H1 (cell line): ENCODE measurements at regions not wholly inside any gene's neighbourhood (a gene's known extent, or its start where the extent isn't known, plus 50 kb on each side); places are given as distances from the start of the nearest gene placed in this dataset.

Source experiments
- CTCF ChIA-PET: fragments of 300-600 bp; sonication (Branson Sonifier 250); formaldehyde crosslinking; loops from one replicate; lab custom pipeline; 2021; ENCODE audit not compliant: partially characterized antibody; lab: Charles Lee
- POLR2A ChIA-PET: fragments of 300-600 bp; sonication (Branson Sonifier 250); formaldehyde crosslinking; loops from one replicate; lab custom pipeline; 2021; ENCODE audit warnings: inconsistent platforms; ENCODE audit not compliant: partially characterized antibody; lab: Charles Lee
- DNase-seq, 2 experiments: peaks; one replicate each; pipeline versions ENCODE4 v3.0.0 to v3.0.0-alpha.2; 2010 to 2022; ENCODE audit warnings: low spot score in 2 of 2, low read depth in 1 of 2, mixed read lengths in 1 of 2
- FAIRE-seq: peaks from 2 replicates; lab custom pipeline; 2011; peaks lifted over from hg19 to GRCh38; lab: Jason Lieb, UNC
- H2AFZ ChIP-seq: 2 replicates; pipeline ENCODE4 v1.8.1; 2012; ENCODE audit warnings: low read length, inconsistent platforms
- H2AK5ac ChIP-seq: 2 replicates; pipeline ENCODE4 v1.6.1; 2013; ENCODE audit warnings: low read depth, low read length
- H2BK120ac ChIP-seq: replicated peaks from 2 replicates; pipeline ENCODE3; 2013; ENCODE audit warnings: low read depth, low read length, inconsistent platforms
- H2BK12ac ChIP-seq: 2 replicates; pipeline ENCODE4 v1.6.1; 2013; ENCODE audit warnings: low read depth, low read length
- H2BK15ac ChIP-seq: 2 replicates; pipeline ENCODE4 v1.6.1; 2013; ENCODE audit warnings: low read length
- H2BK20ac ChIP-seq: 2 replicates; pipeline ENCODE4 v1.6.1; 2013; ENCODE audit warnings: low read length
- H2BK5ac ChIP-seq: 2 replicates; pipeline ENCODE4 v1.6.1; 2013; ENCODE audit warnings: low read depth, low read length
- H3K14ac ChIP-seq: 2 replicates; pipeline ENCODE4 v1.6.1; 2013; ENCODE audit warnings: inconsistent platforms; ENCODE audit not compliant: insufficient read length
- H3K18ac ChIP-seq: 2 replicates; pipeline ENCODE4 v1.6.1; 2013; ENCODE audit warnings: low read length; ENCODE audit errors: extremely low read depth
- H3K23ac ChIP-seq: 2 replicates; pipeline ENCODE4 v1.6.1; 2013; ENCODE audit warnings: inconsistent platforms; ENCODE audit not compliant: insufficient read length
- H3K23me2 ChIP-seq: 2 replicates; pipeline ENCODE4 v1.6.1; 2013; ENCODE audit warnings: low read depth, low read length
- H3K27ac ChIP-seq: 2 replicates; pipeline ENCODE4 v1.6.1; 2011; ENCODE audit warnings: low read depth, low read length, inconsistent platforms
- H3K27me3 ChIP-seq, 4 experiments: replicated peaks in 1 of 4; 1 replicate in 1 of 4; 2 replicates in 3 of 4; pipeline versions ENCODE4 v1.6.1 to v1.8.1; 2011 to 2013; ENCODE audit warnings: low read length in 3 of 4, mild to moderate bottlenecking in 3 of 4, inconsistent platforms in 2 of 4, mixed read lengths in 2 of 4, moderate library complexity in 1 of 4; ENCODE audit not compliant: control insufficient read depth in 3 of 4, insufficient read depth in 3 of 4; ENCODE audit errors: extremely low read depth in 1 of 4
- H3K36me3 ChIP-seq, 4 experiments: 2 replicates each; pipeline versions ENCODE4 v1.6.1 to v1.8.1; 2011 to 2013; ENCODE audit warnings: mild to moderate bottlenecking in 4 of 4, low read length in 3 of 4, moderate library complexity in 2 of 4, control low read depth in 1 of 4, inconsistent platforms in 1 of 4; ENCODE audit not compliant: insufficient read depth in 4 of 4, control insufficient read depth in 2 of 4
- H3K4ac ChIP-seq: replicated peaks from 2 replicates; pipeline ENCODE3; 2013; ENCODE audit warnings: low read length, low read depth, mixed read lengths, inconsistent platforms; ENCODE audit not compliant: insufficient read length
- H3K4me1 ChIP-seq, 4 experiments: replicated peaks in 1 of 4; 1 replicate in 1 of 4; 2 replicates in 3 of 4; pipeline versions ENCODE4 v1.6.1 to v1.8.1; 2011 to 2013; ENCODE audit warnings: low read length in 3 of 4, inconsistent platforms in 2 of 4, mixed read lengths in 1 of 4; ENCODE audit not compliant: insufficient read depth in 4 of 4, control insufficient read depth in 3 of 4
- H3K4me2 ChIP-seq, 2 experiments: 2 replicates each; pipeline versions ENCODE4 v1.6.1 to v1.8.1; 2011 to 2013; ENCODE audit warnings: low read depth in 2 of 2, low read length in 2 of 2, control low read depth in 1 of 2, inconsistent platforms in 1 of 2, mild to moderate bottlenecking in 1 of 2; ENCODE audit not compliant: insufficient read depth in 1 of 2
- H3K4me3 ChIP-seq, 4 experiments: fragments of 200-600, 300-600 bp in 1 of 4; sonication (generic), shearing (Covaris generic), sonication (Bioruptor Twin) in 1 of 4; 2 replicates each; pipeline versions ENCODE4 v1.5.1 to v1.8.1; 2011 to 2016; ENCODE audit warnings: low read length in 4 of 4, low read depth in 3 of 4, control low read depth in 2 of 4, inconsistent platforms in 2 of 4, mild to moderate bottlenecking in 2 of 4, mixed read lengths in 1 of 4, moderate library complexity in 1 of 4; ENCODE audit not compliant: insufficient read depth in 2 of 4; ENCODE audit errors: extremely low read depth in 1 of 4
- H3K56ac ChIP-seq: replicated peaks from 2 replicates; pipeline ENCODE3; 2013; ENCODE audit warnings: low read depth, mild to moderate bottlenecking, mixed read lengths, low read length, inconsistent platforms; ENCODE audit not compliant: insufficient read length
- H3K79me1 ChIP-seq: 2 replicates; pipeline ENCODE4 v1.6.1; 2013; ENCODE audit warnings: low read depth, low read length, control low read depth
- H3K79me2 ChIP-seq, 2 experiments: 2 replicates each; pipeline versions ENCODE4 v1.6.1 to v1.8.1; 2012 to 2013; ENCODE audit warnings: low read length in 2 of 2, mild to moderate bottlenecking in 2 of 2, inconsistent platforms in 1 of 2; ENCODE audit not compliant: insufficient read depth in 2 of 2, control insufficient read depth in 1 of 2
- H3K9ac ChIP-seq, 4 experiments: replicated peaks in 1 of 4; 1 replicate in 1 of 4; 2 replicates in 3 of 4; pipeline versions ENCODE4 v1.6.1 to v1.8.1; 2011 to 2013; ENCODE audit warnings: low read depth in 3 of 4, low read length in 3 of 4, control low read depth in 2 of 4, mild to moderate bottlenecking in 2 of 4, moderate library complexity in 2 of 4, inconsistent platforms in 1 of 4; ENCODE audit errors: extremely low read depth in 1 of 4
- H3K9me3 ChIP-seq, 2 experiments: 2 replicates each; pipeline versions ENCODE4 v1.6.1 to v1.8.1; 2012 to 2013; ENCODE audit warnings: mild to moderate bottlenecking in 2 of 2, moderate library complexity in 2 of 2, control low read depth in 1 of 2, inconsistent platforms in 1 of 2, low read depth in 1 of 2, low read length in 1 of 2, mixed read lengths in 1 of 2; ENCODE audit not compliant: insufficient read depth in 2 of 2
- H4K20me1 ChIP-seq, 2 experiments: replicated peaks in 1 of 2; 2 replicates each; pipeline versions ENCODE3 to v1.8.1; 2011 to 2013; ENCODE audit warnings: inconsistent platforms in 2 of 2, low read length in 2 of 2, mild to moderate bottlenecking in 1 of 2; ENCODE audit not compliant: insufficient read depth in 2 of 2, control insufficient read depth in 1 of 2
- H4K5ac ChIP-seq: 2 replicates; pipeline ENCODE4 v1.6.1; 2013; ENCODE audit warnings: low read length, low read depth, mixed read lengths, inconsistent platforms; ENCODE audit not compliant: insufficient read length
- H4K8ac ChIP-seq: 2 replicates; pipeline ENCODE4 v1.8.0; 2013; ENCODE audit warnings: mild to moderate bottlenecking, moderate library complexity, low read length, inconsistent platforms; ENCODE audit not compliant: insufficient read depth; ENCODE audit errors: extremely low read depth
- H4K91ac ChIP-seq: replicated peaks from 2 replicates; pipeline ENCODE3; 2013; ENCODE audit warnings: low read length, mixed read lengths, inconsistent platforms; ENCODE audit not compliant: insufficient read length
- CBX8 ChIP-seq: fragments of 300-800, 300-1000 bp; sonication (generic); IDR thresholded peaks from 2 replicates; pipeline ENCODE4 v1.7.1; 2016; ENCODE audit warnings: low read depth, low read length, borderline replicate concordance
- CREB1 ChIP-seq: IDR thresholded peaks from 2 replicates; pipeline ENCODE4 v1.6.1; 2012; ENCODE audit warnings: inconsistent platforms
- CTBP2 ChIP-seq: IDR thresholded peaks from 2 replicates; pipeline ENCODE4 v1.7.0; 2011; ENCODE audit warnings: borderline replicate concordance, mild to moderate bottlenecking, moderate library complexity, mixed read lengths, low read length; ENCODE audit not compliant: insufficient read depth, insufficient read length
- GTF2F1 ChIP-seq: IDR thresholded peaks from 2 replicates; pipeline ENCODE4 v1.6.1; 2012; ENCODE audit warnings: low read depth, low read length, improper control_type of control experiment, borderline replicate concordance
- JUN ChIP-seq: IDR thresholded peaks from 2 replicates; pipeline ENCODE4 v1.6.1; 2011; ENCODE audit warnings: low read depth, mild to moderate bottlenecking, improper control_type of control experiment, low read length
- KDM1A ChIP-seq: fragments of 200-600, 300-600 bp; sonication (generic); IDR thresholded peaks from 2 replicates; pipeline ENCODE4 v1.7.1; 2016; ENCODE audit warnings: mild to moderate bottlenecking, low read length, borderline replicate concordance
- KDM4A ChIP-seq: IDR thresholded peaks from one replicate; pipeline ENCODE4 v1.7.1; 2012; ENCODE audit warnings: low read depth, mild to moderate bottlenecking, moderate library complexity, low read length, inconsistent platforms; ENCODE audit not compliant: severe bottlenecking
- KDM5A ChIP-seq: fragments of 200-600 bp; IDR thresholded peaks from 2 replicates; pipeline ENCODE4 v1.7.1; 2012; ENCODE audit warnings: mild to moderate bottlenecking, low read length, inconsistent platforms, mixed read lengths
- RNF2 ChIP-seq: fragments of 200-900, 300-1000 bp; sonication (generic); IDR thresholded peaks from 2 replicates; pipeline ENCODE4 v1.7.1; 2016; ENCODE audit warnings: borderline replicate concordance, low read depth, mild to moderate bottlenecking, antibody characterized with exemption, low read length; ENCODE audit not compliant: poor library complexity, severe bottlenecking; ENCODE audit errors: missing control alignments
- SIN3A ChIP-seq, 2 experiments: IDR thresholded peaks in 1 of 2; conservative IDR thresholded peaks in 1 of 2; 2 replicates each; pipeline ENCODE4 v1.6.1; 2011 to 2012; ENCODE audit warnings: low read length in 2 of 2, improper control_type of control experiment in 1 of 2, low read depth in 1 of 2, mild to moderate bottlenecking in 1 of 2
- SIRT6 ChIP-seq: IDR thresholded peaks from one replicate; pipeline ENCODE4 v1.7.1; 2012; ENCODE audit warnings: low read length, inconsistent platforms
- SUZ12 ChIP-seq: fragments of 200-600 bp; sonication (generic); IDR thresholded peaks from 2 replicates; pipeline ENCODE4 v1.6.1; 2012; ENCODE audit warnings: mild to moderate bottlenecking, inconsistent platforms, low read length, moderate library complexity, mixed read lengths
- WGBS, 2 experiments: shearing (Covaris generic) in 1 of 2; methylation state at CpG; one replicate each; pipeline versions ENCODE4 v1.1.6 to v1.1.7; 2013 to 2015; ENCODE audit warnings: low lambda C conversion rate in 2 of 2, mixed read lengths in 2 of 2, inconsistent platforms in 1 of 2, low coverage in 1 of 2, missing lambda C conversion rate in 1 of 2; ENCODE audit not compliant: insufficient replicate concordance in 2 of 2, insufficient coverage in 1 of 2, insufficient read length in 1 of 2; ENCODE audit errors: extremely low coverage in 1 of 2, missing lambda C conversion rate in 1 of 2; 5-methylcytosine and 5-hydroxymethylcytosine counted together

- H3K4me1 ChIP-seq, result peaks cover 0 to 7% (median 2%) of the 10 kb centered on the region in 4 experiments; a peak in 5 of 7 replicates
- peaks cover 7% of the 10 kb centered on the region for H3K79me1 ChIP-seq
- H3K23ac ChIP-seq, result no peak overlapping the region
- no peak overlapping the region for H3K56ac ChIP-seq
- no peak overlapping the region for H3K27ac ChIP-seq
- H3K14ac ChIP-seq, result no peak overlapping the region
- H2BK20ac ChIP-seq, result no peak overlapping the region
- 96% methylated on average over 28 of the region's 28 CpGs; no CpG with 5 or more reads in 1 of the 2 experiments for WGBS, 2 experiments
- no peak overlapping the region for H4K5ac ChIP-seq
- FAIRE-seq, result no peak
- ChIA-PET POLR2A (no interaction called here), CTCF (interaction anchor here (0.6 to 33.8 kb wide), 3 partner anchors 10 to 37 kb away, joined by 3 to 371 read pairs (median 3); no protein-coding TSS in a partner anchor)
- no peak overlapping the region for H2BK12ac ChIP-seq
- peaks cover 0 to 11% of the 10 kb centered on the region in 2 experiments for H4K20me1 ChIP-seq
- no peak overlapping the region for H3K9ac ChIP-seq
- no peak overlapping the region for H4K91ac ChIP-seq
- H3K4ac ChIP-seq, result no peak overlapping the region
- no peaks in the 10 kb centered on the region for H3K36me3 ChIP-seq
- H2BK15ac ChIP-seq, result no peak overlapping the region
- H4K8ac ChIP-seq, result no peak overlapping the region
- DNase-seq, result no peak
- no peak overlapping the region for H2BK5ac ChIP-seq
- H3K9me3 ChIP-seq, result no peaks in the 10 kb centered on the region
- no peak overlapping the region for H3K18ac ChIP-seq
- H3K23me2 ChIP-seq, result peaks cover 2% of the 10 kb centered on the region; the same call in 1 of the 2 replicates
- H3K4me2 ChIP-seq, result no peak overlapping the region
- H3K4me3 ChIP-seq, result no peak overlapping the region
- no peak overlapping the region for H2BK120ac ChIP-seq
- no peaks in the 10 kb centered on the region for H3K27me3 ChIP-seq
- no peak overlapping the region for H2AK5ac ChIP-seq
- H3K79me2 ChIP-seq, result no peaks in the 10 kb centered on the region
- H2AFZ ChIP-seq, result no peak overlapping the region
- TF ChIP-seq KDM5A (no peak), JUN (no peak), KDM1A (no peak), KDM4A (no peak), GTF2F1 (no peak), CBX8 (no peak), RNF2 (no peak), SUZ12 (no peak), CTBP2 (no peak), CREB1 (no peak), SIRT6 (no peak), SIN3A (conservative IDR thresholded peaks at IDR 0.05 in 1 of 2, IDR thresholded peaks at IDR 0.05 in 1 of 2; ENCODE audit: low read depth in 1 of 2, low read length in 2 of 2) (no peak)
These were observed 101.8 kb upstream of the CIBAR2 start for GRCh38 chr16:85213926-85214675.
